Stimulated activated CD8-positive, alpha-beta memory T cell treated with anti-CD3 and anti-CD28 coated beads, Interleukin-4, amount 100 ng/mL, for 24 hours (primary cell): ENCODE measurements at regions not wholly inside any gene's neighbourhood (a gene's known extent, or its start where the extent isn't known, plus 50 kb on each side); places are given as distances from the start of the nearest gene placed in this dataset.

ENCODE experiments used
- DNase-seq: peaks from one replicate; pipeline ENCODE4 v3.0.0-alpha.2; 2020; ENCODE audit warnings: low read depth

DNA sequence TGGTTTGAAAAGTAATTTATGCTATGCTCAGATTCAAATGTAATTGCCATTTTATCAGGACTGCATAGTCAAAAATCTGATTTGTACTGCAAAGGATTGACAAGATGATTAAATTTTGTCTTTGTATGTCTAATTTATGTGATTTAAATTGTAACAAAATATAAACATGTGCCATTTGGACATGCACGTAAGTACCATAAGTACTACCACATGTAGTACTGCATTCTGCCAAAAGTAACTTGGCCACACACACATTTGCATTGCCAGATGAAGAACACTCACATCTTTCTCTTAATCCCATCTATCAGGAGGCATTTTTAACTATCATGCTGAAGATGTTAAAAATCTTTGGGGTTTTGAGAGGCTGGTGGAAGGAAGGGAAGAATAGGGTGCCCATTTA is 133.3 kb downstream of the KLF12 start:
- DNase-seq, result no peak

DNA sequence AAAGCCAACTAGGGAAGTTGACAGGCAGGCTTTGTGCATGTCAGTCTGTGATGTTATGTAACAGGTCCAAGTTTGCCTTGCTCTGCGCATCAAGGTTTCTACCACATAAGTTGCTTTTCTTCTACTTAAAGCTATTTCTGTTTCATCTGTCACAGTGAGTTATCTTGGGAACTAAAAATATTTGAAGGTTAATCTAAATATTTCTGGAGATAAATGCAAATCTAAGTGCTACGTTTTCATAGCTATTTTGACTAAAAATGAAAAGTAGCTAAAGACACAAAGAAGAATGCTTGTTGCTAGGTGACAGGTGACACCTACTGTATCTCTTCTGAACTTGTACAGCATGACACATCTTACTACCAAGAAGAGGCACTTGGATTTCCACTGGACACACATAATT is 135.6 kb downstream of the KLF12 start:
- no peak for DNase-seq

DNA sequence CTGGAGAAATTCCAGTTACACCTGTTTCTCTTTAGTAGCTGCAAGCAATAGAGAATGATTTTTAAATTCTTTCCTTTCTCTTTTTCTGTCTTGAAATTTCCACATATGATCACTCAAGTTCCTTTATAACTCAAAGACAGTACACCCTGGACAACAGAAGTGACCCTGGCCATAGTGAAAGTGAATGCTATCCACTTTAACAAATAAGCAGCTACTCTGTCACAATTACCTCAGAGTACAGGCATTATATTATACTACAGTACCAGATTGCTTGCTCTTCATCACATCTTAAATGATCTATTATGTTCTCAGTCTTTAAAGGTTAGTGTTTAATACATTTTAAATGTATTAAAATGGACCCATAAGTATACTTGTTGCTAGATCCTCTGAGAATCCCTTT is 136.2 kb downstream of the KLF12 start:
- no peak for DNase-seq

DNA sequence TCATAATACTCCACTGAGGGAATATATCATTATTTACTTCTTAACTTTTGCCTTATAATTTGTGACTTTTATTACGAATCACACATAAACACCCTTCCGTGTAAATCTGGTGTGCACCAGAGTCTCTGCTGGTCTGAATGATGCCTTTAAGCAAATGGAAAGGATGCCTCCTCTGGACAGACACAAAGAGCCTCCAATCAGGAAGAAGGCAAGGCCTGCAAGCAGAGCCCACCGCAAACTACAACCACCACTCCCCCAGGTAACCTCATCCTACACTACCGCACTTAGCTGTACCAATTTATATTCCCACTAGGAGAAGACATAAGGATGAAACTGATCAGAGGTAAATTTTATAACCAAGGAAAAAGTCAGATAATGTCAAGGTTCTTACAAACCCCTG is 137.6 kb downstream of the KLF12 start:
- DNase-seq, result no peak

DNA sequence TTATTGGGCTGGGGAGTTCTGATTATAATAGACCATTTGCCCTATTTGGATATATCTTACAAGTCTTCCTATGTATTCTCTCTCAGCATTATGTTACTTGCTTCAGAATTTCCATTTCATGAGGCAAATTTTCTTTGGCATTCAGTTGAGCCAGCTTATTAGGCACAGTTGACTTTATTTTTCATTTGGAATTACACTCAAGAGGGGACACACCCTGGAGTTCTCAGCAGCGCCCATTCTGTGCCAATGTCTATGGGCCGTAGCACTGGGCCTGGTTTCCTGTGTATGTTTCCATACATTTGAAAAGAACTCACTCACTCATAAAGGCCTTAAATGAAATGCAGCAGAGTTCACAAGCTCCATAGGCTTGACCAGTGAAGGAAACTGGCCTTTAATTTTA is 138.5 kb downstream of the KLF12 start:
- DNase-seq, result no peak

DNA sequence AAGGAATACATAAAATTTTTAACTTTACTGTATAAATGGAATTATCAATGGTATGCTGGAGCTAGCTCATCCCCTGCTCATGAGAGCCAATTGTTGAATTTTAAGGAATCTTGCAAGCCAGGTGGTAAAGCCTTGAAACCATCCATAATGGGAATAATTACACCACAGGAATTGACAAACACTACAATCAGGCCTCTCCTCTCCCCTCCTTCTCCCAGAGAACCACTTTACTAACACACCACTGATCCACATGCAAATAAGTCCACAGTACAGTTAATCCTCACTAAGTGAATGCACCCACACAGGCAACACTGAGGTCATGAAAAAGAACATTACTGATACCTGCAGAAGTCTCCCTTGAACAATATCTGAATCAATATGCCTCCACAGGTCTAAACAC is 140.5 kb downstream of the KLF12 start:
- DNase-seq, result no peak

DNA sequence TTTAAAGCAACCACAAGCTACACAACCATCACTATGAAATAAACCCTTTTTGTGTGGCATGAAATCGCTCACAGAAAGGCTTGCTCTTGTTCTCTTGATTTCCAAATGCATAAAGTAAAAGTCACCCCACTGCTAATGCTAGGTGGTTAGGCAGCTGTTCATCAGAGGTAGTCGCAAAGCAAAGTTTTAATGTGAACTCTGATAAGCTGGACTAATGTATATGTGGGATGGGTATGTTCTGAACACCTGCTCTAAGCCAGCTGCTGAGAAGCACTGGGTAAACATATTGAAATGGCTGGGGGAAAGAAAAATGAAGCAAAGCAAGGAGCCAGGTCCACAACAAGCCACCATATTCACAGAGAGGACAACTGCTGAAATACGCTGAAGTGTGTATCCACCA is 142.3 kb downstream of the KLF12 start:
- no peak for DNase-seq

DNA sequence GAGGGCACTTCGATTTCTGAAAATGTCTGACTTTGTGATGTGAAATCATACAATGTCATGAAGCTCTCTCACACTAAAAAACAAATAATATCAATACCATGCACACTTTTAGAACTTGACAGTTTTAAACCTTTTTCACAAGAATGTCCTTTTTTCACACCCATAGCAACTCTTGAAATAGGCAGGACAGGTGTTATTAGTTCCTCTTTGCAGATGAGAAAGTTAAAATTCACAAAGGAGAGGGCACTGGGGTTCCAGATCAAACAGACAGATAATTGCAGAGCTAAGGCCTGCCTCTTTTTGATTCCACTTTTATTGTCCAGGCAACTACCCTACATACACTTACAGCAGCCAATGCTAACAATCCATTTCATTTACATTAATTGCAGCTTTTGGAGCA is 142.8 kb downstream of the KLF12 start:
- DNase-seq, result no peak

DNA sequence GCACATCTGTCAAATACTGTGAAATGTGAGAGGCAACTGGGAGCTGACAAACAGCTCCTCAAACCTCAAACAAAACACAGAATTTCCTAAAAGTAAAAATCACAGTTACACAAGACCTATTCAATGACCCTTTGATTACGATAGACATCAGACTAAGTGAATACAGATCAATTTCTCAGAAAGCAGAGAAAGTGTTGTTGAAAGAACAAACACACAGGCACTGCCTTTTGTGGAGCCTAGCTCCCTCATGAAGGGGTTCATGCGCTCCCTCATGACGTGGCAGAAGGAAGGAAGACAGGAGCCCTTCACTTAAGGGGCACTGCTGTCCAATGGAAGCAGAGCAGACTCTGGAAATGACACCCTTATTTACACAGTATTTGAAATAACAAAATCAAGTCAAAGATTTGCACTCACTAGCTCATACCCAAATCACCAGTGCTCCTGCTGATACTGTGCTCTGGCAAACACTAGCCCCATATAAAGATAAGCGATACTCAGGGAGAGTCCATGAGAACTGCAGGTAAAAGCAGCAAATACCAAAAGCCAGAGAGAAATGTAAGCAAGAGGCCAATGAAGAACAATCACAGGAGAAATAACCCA is 144.9 kb downstream of the KLF12 start:
- DNase-seq, result no peak

DNA sequence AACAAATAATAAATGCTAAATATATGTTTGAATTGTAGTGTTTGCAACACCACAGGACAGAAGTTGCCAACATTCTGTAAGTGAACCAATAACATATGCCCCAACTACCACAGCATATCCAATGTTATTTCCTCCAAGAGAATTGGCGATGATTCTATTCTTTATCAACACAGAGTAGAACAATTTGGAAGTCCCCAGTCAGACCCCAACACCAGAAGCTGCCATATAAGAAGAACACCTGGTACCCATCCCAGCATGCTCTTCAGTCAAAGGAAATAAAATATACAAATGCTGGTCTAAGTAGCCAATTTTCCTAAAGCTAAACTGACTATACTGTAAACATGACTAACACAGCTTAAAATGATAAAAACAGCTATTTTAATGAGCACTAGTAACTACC is 145.7 kb downstream of the KLF12 start:
- no peak for DNase-seq

DNA sequence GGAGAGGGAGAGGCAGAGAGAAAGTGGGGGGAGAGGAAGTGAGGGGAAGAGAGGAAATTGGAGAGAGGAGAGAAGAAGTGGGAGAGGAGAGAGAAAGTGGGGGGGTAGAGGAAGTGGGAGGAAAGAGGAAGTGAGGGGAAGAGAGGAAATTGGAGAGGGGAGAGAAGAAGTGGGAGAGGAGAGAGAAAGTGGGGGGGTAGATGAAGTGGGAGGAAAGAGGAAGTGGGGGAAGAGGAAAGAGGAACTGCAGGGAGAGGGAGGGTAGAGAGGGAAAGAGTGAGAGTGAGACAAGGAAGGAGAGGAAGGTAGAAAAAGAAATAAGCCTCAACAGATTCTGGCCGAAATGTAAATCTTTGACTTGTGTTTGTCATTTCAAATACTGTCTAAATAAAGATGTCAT is 146.6 kb downstream of the KLF12 start:
- DNase-seq, result no peak

DNA sequence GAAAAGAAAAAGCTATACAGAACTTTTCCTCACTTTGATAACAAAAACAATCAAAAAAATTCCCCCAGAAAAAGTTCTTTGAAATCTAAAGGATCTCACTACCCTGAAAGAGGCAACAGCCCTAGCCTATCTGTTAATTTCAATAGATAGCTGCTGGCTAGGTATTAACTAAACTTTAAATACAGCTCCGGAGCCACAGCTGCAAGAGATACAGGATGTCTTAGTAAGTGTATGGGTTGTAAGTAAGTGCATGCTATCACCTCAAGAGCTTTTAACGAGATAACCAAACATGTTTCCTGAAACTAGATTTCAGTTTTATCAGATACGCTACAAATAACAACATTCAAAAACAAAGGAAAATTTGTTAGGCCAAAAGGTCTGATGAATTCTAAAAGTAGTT is 148.4 kb downstream of the KLF12 start:
- no peak for DNase-seq

DNA sequence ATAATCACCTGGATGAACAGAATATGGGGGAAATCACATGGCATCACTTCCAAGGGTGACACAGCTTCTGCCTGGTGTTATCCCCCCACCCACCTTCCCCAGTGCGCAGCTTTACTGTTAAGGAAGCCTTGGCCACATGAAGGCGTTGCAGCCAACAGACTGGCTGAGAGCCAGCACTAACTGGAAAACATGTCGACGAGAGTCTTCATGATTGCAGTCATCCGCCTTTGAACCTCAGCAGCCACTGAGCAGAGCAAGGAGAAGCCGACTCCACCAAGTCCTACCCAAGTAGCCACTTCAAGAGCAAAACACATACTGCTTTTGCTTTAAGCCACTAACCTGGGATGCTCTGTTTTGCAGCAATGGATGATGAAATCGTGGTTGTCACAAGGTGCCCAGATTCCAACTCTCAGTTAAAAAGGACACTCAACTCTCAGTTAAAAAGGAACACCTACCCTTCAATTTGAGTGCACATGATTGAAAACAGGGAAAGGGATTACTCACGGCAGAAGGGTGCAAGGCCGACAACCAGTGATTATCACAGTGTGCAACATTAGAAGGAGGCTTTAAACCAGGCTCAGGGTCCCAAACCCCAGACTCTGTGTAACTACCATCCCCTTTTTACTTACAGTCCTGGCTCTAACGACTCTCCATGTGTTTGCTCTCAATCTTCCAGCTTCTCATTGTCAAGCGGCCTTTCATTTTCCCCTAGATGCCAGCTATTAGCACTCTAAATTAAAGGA is 149.1 kb downstream of the KLF12 start:
- DNase-seq, result peak; percentile 49

DNA sequence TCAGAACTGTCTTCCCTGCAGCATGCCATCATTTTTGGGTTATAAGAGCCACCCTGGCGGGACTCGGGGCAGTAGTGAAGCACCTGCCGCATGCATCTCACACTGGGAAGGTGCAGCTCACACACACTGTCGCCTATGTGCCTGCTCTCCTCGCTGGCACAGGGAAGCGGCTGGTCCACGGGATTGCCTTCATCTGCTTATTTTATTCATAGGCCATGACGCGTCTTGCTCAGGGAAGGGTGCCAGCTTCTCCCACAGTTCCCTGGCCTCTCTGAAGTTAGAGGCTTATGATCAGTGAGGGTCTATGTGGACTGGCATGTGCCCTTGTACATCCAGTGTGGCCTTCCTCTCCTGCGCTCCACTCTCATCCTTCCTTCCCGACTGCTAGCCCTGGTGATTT is 150.0 kb downstream of the KLF12 start:
- DNase-seq, result no peak

DNA sequence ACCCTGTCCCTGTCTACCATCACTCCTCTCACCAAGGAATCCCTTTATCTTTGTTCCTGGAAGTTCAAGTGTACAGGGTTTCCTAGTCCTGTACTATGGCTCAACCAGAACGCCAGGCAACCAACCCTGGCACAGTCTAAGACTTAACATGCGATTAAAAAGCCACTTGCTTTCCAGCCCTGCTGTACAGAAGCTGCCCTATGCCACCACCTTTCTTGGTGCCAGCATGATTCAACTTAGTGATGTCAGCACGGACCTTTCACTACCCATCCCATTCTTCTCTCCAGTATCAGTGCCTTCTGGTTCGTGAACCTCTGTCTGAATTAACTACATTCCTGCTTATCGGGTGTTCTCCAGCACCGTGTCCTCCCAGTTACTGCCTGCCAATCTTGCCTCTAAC is 151.1 kb downstream of the KLF12 start:
- no peak for DNase-seq

DNA sequence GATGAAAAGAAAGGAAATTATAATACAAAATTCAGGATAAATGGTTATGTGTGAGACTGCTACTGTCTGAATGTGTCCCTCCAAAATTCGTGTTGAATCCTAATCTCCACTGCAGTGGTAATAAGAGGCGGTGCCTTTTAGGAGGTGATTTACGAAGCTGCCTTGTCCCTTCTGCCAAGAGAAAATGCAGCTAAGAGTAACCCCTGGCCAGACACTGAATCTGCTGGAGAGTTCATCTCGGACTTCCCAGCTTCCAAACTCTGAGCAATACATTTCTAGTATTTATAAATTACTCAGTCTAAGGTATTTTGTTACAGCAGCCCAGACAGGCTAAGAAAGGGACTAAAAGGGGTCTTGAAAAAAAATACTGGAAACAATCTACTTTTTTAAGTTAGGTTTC is 152.6 kb downstream of the KLF12 start:
- no peak for DNase-seq

DNA sequence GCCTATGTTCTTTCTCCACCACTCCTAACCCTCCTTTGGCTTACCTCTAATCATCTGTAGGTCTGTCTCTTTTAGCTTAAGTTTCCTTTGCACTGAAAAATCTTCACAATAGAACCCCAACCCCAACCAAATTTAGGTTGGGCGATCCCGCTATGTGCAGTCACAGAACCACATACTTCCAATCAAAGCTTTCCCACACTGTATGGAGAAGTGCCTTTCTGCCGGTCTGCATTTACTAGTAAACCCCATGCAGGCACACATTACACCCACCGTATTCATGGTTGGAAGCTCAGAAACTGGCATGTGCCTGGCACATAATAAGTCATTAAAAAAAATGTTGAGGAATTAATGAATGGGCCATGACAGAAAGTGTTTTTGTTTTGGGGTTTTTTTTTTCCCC is 158.4 kb downstream of the KLF12 start:
- DNase-seq, result no peak

DNA sequence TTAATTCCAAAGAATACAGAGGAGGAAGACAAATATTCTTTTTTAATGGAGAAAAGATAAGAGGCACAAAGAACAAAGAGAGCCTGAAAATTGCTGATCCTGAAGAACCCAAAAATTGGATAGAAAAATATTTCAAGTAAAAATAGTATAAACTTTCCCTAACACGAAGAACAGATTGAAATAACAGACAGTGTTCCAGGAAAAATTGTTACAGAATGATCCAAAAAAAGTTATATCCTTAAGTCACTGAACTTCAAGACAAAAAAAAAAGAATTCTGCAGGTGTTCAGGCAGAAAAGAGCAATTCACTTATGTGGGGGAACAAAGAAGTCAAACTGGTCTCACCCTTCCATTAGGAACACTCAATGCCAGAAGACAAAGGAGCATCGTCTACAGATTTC is 160.2 kb downstream of the KLF12 start:
- no peak for DNase-seq

DNA sequence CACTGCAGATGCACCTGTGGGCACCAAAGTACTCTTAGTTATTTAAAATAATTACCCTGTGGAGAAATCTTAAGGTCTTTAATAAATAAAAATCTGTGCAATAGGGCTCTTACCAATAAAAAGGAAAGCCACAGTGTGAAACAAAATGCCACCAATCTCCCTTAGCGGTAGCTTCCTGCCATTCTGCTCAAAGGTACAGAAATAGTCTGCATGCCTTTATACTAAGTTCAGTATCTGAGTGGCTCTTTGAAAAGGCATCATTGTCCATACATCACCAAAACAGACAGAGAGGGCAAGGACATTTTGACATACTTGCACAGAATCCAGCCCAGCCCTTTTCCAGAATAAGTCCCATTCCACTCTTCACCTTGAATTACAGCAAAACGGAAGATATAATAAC is 161.0 kb downstream of the KLF12 start:
- DNase-seq, result no peak

DNA sequence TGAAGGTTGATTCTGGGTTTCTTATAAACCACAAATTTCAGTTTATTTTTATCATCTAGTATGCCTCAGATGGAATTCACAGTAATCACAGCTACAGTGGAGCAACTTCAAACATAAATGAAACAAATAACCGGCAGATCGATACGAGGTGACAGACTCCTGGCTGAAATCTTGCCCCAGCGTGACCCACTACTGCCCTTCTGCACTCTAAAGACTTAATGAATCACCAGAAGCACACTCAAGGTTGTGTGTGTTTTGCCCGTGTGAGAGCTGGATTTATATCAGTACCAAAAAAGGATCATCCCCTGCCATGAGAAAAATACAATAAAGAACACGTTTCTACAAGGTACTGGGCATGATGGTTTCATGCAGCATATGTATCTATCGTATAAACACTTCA is 161.7 kb downstream of the KLF12 start:
- DNase-seq, result no peak

DNA sequence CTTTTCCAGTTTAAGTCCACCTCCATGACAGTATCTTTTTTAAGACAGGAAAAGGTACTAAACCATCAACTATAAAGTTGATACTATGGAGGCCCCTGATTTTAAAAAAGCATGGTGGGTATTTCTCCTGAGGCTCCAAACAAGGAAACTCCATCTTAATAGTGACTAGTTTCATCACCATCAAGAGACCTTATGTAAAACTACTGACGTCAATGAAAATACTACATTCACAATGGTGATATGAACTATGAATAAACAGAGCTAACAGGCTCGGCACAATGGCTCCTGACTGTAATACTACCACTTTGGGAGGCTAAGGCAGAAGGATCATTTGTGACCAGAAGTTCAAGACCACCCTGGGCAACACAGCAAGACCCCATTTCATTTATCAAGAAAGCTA is 162.7 kb downstream of the KLF12 start:
- DNase-seq, result no peak

DNA sequence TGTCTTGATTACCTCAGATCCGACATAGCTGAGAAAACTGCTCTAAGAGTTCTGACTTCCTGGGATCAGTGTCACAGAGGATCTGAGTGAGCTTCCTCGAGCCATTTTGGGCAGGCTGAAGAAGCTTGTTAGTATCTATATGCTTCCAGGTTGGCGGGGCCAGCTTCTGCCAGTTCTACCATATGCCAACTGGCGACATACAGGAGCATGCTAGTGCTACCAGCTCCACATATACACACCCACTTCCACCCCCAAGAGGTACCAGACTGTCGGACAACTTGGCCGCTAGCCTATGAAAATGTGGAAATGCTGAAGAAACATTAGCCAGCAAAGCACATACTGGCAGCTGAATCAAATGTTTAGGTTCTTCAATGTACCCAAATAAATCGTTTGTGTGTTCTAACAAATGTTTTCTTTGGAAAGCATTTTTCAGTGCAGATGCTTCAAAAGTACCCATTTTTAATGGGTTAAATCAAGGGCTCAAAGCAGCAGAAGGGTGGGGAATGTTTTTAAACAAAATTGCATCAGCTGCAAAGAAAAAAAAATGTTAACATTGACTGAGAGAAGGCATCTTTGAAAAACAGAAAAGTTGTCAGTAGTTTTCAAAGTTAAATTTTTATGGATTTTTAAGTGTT is 163.7 kb downstream of the KLF12 start:
- no peak for DNase-seq

DNA sequence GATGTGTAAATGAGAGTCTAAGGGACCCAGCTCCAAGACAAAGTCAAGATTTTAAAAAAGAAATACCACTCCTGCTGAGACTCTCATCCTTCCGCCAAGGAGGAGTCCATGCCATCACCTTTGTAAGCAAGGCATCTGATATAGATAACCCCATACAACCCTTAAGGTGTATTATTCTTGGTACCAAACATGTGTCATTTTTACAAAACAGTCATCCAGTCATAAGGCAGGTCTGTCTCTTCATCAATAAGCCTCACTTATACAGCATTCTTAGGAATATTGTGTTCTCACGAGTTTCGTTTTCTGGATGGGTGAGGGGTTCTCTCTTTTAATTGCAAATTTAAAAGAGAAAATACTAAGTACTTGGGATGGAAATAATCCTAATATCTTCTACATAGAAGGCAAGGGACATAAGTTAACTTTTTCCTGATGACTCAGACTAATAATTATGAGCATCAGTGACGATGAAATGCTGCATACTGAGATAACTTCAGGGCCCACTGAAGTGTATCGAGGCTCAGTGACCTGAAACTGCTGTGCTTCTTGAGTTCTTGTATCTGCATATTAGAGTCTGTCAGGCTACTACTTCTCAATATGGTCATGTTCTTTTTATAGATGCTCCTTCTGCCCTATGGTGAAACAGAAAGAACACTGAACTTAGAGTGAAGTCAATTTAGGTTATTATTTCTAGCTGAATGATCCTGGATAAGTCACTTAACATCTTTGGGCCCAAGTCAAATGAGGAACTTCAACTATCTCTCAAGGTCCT is 166.6 kb downstream of the KLF12 start:
- DNase-seq, result no peak
